Lung (tissue), 11 donors: ENCODE measurements at regions not wholly inside any gene's neighbourhood (a gene's known extent, or its start where the extent isn't known, plus 50 kb on each side); places are given as distances from the start of the nearest gene placed in this dataset.

ENCODE experiments used
- ATAC-seq: fragments of 200-7000 bp; cut with Tn5 transposase; one replicate; pipeline ENCODE4 v1.9.1; 2020; ENCODE audit warnings: moderate number of reproducible peaks; ENCODE audit not compliant: insufficient read depth, low FRiP score
- DNase-seq, 3 donors: peaks; one replicate each; pipeline ENCODE4 v3.0.0-alpha.2; 2013 to 2017
- H3K27ac ChIP-seq, 2 donors: one replicate each; pipeline ENCODE4 v1.5.1; 2013; ENCODE audit warnings: mild to moderate bottlenecking in 2 of 2, moderate library complexity in 2 of 2, control low read depth in 1 of 2, inconsistent platforms in 1 of 2, low read depth in 1 of 2, low read length in 1 of 2
- H3K27me3 ChIP-seq, 3 donors: one replicate each; pipeline ENCODE4 v1.5.1; 2013; ENCODE audit warnings: low read length in 2 of 3; ENCODE audit not compliant: control insufficient read depth in 3 of 3, insufficient read depth in 3 of 3
- H3K36me3 ChIP-seq, 4 donors: one replicate each; pipeline ENCODE4 v1.5.1; 2013; ENCODE audit warnings: low read length in 4 of 4, mild to moderate bottlenecking in 1 of 4, moderate library complexity in 1 of 4; ENCODE audit not compliant: control insufficient read depth in 4 of 4, insufficient read depth in 4 of 4
- H3K4me1 ChIP-seq, 5 donors: one replicate each; pipeline ENCODE4 v1.5.1; 2013; ENCODE audit warnings: low read length in 5 of 5, mild to moderate bottlenecking in 2 of 5, moderate library complexity in 1 of 5; ENCODE audit not compliant: control insufficient read depth in 5 of 5, insufficient read depth in 5 of 5
- H3K4me3 ChIP-seq: one replicate; pipeline ENCODE4 v1.5.1; 2013; ENCODE audit warnings: mild to moderate bottlenecking, control low read depth, moderate library complexity
- H3K9ac ChIP-seq, 2 donors: one replicate each; pipeline ENCODE4 v1.5.1; 2013; ENCODE audit warnings: low read length in 2 of 2, control low read depth in 1 of 2; ENCODE audit not compliant: insufficient read depth in 1 of 2
- H3K9me3 ChIP-seq, 4 donors: one replicate each; pipeline ENCODE4 v1.5.1; 2013; ENCODE audit warnings: low read length in 3 of 4, mild to moderate bottlenecking in 1 of 4, moderate library complexity in 1 of 4; ENCODE audit not compliant: control insufficient read depth in 4 of 4, insufficient read depth in 3 of 4
- WGBS, 2 donors: extraction: QIAGEN DNeasy Blood & Tissue Kit; methylation state at CpG; one replicate each; pipeline ENCODE4 v1.1.7; 2013; 5-methylcytosine and 5-hydroxymethylcytosine counted together
- TF ChIP-seq, protein P1 (sequence below): IDR thresholded peaks from 2 replicates; pipeline ENCODE4 v1.5.1; 2012; ENCODE audit warnings: mild to moderate bottlenecking; ENCODE audit errors: control extremely low read depth, extremely low read depth
- donor health status: control.
- donor health status: control.
- donor health status: Bipolar disorder and iron deficiency.
- donor health status: healthy.
- donor health status: DM: yes; HTN: yes; CAD: no.

- H3K27me3 ChIP-seq, result no peaks in the 10 kb centered on the region
- no peak for ATAC-seq
- H3K36me3 ChIP-seq, result no peaks in the 10 kb centered on the region
- no peak overlapping the region for H3K27ac ChIP-seq
- peaks cover 0 to 11% (median 3%) of the 10 kb centered on the region in 5 donors for H3K4me1 ChIP-seq
- TF ChIP-seq, protein P1, sequence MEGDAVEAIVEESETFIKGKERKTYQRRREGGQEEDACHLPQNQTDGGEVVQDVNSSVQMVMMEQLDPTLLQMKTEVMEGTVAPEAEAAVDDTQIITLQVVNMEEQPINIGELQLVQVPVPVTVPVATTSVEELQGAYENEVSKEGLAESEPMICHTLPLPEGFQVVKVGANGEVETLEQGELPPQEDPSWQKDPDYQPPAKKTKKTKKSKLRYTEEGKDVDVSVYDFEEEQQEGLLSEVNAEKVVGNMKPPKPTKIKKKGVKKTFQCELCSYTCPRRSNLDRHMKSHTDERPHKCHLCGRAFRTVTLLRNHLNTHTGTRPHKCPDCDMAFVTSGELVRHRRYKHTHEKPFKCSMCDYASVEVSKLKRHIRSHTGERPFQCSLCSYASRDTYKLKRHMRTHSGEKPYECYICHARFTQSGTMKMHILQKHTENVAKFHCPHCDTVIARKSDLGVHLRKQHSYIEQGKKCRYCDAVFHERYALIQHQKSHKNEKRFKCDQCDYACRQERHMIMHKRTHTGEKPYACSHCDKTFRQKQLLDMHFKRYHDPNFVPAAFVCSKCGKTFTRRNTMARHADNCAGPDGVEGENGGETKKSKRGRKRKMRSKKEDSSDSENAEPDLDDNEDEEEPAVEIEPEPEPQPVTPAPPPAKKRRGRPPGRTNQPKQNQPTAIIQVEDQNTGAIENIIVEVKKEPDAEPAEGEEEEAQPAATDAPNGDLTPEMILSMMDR, result no peak
- no peak overlapping the region for H3K4me3 ChIP-seq
- DNase-seq, result no peak
- 58 to 74% methylated on average over 4 of the region's 4 CpGs for WGBS, 2 donors
- H3K9ac ChIP-seq, result no peak overlapping the region
- H3K9me3 ChIP-seq, result peaks cover 0 to 3% (median 0%) of the 10 kb centered on the region in 4 donors
Observed at GRCh38 chr5:164188733-164189148, 683.3 kb downstream of the MAT2B start.

- ATAC-seq, result no peak
- Histone ChIP-seq H3K9ac (no peak overlapping the region), H3K4me1 (peaks cover 0 to 11% (median 3%) of the 10 kb centered on the region in 5 donors), H3K27ac (no peak overlapping the region), H3K27me3 (no peaks in the 10 kb centered on the region), H3K36me3 (no peaks in the 10 kb centered on the region), H3K9me3 (peaks cover 0 to 3% (median 0%) of the 10 kb centered on the region in 4 donors), H3K4me3 (no peak overlapping the region)
- DNase-seq, result peak; percentile 84 to 87 (median 85)
- 46 to 73% methylated on average over 3 of the region's 3 CpGs for WGBS, 2 donors
- TF ChIP-seq, protein P1, result no peak
Observed at GRCh38 chr5:164191240-164191639, 685.8 kb downstream of the MAT2B start.

DNA sequence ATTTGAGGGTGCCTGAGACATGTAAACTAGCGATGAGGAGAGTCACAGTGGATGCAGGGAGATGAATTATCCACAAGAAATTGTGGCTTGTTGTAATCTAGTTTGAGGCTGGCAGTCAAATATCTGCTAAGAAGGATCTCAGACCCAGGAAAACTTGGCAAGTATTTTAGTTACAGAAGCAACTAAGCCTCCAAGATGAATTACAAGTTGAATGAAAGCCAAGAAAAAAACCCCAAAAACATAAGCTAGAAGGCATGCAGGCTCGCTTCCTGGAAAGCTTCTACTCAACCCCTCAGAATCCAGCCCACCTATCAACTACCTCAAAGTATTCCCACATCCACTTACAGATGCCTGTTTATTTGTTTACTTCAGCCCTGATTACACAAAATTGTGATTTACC lies 696.9 kb downstream of the MAT2B start:
- H3K36me3 ChIP-seq, result no peaks in the 10 kb centered on the region
- ATAC-seq, result no peak
- H3K27ac ChIP-seq, result no peak overlapping the region
- WGBS, 2 donors, result 63 to 74% methylated on average over 2 of the region's 2 CpGs
- TF ChIP-seq, protein P1, result no peak
- peaks cover 0 to 4% (median 0%) of the 10 kb centered on the region in 4 donors for H3K9me3 ChIP-seq
- H3K9ac ChIP-seq, result no peak overlapping the region
- H3K4me3 ChIP-seq, result no peak overlapping the region
- peaks cover 0 to 12% (median 5%) of the 10 kb centered on the region in 5 donors for H3K4me1 ChIP-seq
- peak in 2 of 3 donors; percentile 39 to 45 for DNase-seq
- no peaks in the 10 kb centered on the region for H3K27me3 ChIP-seq

DNA sequence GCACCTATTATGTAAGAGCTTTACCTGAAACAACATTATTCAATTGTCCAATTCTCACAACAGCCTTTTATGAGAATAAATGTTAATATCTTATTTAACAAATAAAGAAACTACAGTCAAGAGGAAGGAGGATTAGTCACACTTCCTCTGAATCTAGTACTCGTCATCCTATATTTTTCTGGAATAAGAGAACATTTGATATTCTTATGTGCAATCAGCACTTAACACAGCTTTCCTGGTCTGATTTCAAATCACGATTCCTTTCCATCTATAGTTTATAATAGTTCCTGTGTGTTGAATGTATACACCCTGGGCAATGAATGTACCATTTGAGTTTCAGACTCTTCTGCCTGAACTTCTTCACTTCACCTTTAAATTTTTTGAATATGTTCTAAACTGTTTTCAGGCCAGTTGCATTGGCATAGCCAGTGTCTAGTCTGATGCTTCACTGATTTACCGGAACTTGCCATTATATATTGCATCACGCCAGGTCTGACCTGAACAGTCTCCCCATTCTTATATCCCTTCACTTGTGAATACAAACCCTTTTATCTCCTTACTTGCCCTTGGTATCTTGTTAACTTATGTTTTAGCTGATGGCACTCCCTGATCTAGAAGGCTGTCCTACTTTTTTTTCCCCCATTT lies 698.3 kb downstream of the MAT2B start:
- ATAC-seq (no peak), DNase-seq (no peak)
- H3K36me3 ChIP-seq, result no peaks in the 10 kb centered on the region
- H3K4me3 ChIP-seq, result no peak overlapping the region
- WGBS, 2 donors, result 79 to 81% methylated on average over 4 of the region's 4 CpGs
- H3K4me1 ChIP-seq, result peaks cover 0 to 12% (median 5%) of the 10 kb centered on the region in 5 donors
- H3K27me3 ChIP-seq, result no peaks in the 10 kb centered on the region
- no peak overlapping the region for H3K9ac ChIP-seq
- no peak overlapping the region for H3K27ac ChIP-seq
- H3K9me3 ChIP-seq, result peaks cover 0 to 4% (median 0%) of the 10 kb centered on the region in 4 donors
- TF ChIP-seq, protein P1, result no peak
